Erythroblast (primary cell): ENCODE measurements at regions not wholly inside any gene's neighbourhood (a gene's known extent, or its start where the extent isn't known, plus 50 kb on each side); places are given as distances from the start of the nearest gene placed in this dataset.

Experiments used
- GATA1 ChIP-seq: IDR thresholded peaks from 2 replicates; pipeline ENCODE4 v1.6.1; 2011; ENCODE audit warnings: low read depth, mild to moderate bottlenecking, control low read depth, low read length, moderate library complexity
- POLR2A ChIP-seq: IDR thresholded peaks from 2 replicates; pipeline ENCODE4 v1.6.1; 2011; ENCODE audit warnings: mild to moderate bottlenecking, low read length

DNA sequence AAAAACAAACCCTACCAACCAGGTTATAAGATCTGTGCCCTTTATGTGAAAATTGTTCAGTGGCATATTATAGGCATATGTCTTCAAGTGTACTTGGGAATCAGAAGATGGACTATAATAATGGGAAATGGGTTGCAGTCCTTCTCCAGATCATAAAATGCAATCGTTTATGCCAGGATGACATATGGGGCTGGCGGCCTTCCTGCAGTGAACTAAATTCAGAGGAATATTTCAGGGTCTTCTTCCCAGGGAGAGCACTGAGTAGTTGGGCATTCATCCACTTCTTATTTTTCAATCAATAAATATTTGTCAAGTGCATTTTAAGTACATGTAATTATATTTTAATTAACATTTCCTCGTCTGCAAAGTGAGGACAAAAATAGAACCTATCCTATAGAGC, 176.2 kb upstream of the CNR1 start:
- TF ChIP-seq GATA1 (no peak), POLR2A (no peak)
